IPS DF 19.7 (cell line): ENCODE measurements at regions not wholly inside any gene's neighbourhood (a gene's known extent, or its start where the extent isn't known, plus 50 kb on each side); places are given as distances from the start of the nearest gene placed in this dataset.

Experiments
- DNase-seq: peaks from one replicate; pipeline ENCODE4 v3.0.0-alpha.2; 2013; ENCODE audit warnings: low read depth, low spot score

DNA sequence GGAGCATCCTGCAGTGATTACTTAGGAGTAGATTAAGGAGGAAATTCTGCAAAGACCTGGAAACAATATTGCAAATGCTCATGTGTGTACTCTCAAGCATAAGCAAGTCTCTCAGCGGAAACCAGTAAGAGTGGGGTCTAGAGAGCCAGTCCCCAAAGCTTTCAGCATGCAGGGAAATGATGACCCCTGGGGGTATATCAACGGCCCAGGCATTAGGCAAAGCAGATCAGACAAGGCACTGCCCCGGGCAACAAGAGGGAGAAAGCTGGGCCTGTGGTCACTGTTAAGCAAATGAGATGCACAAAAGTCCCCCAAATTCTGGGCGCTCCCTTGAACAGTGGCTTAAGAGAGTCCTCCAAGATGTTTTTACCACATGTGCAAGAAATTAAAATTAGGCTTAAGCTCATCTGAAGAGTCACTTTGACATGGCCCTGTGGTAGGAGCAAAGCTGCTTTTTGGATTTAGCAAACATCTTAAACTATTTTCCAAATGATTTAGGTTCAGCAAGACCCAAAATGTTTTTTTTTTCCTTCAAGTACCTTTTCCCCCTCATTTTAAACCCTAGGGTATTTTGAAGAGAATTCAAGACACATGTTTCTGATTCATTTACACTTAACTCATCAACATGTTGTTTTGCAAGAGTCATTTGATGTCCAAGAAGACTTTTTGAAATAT lies 457.1 kb upstream of the TBX3 start:
- no peak for DNase-seq

DNA sequence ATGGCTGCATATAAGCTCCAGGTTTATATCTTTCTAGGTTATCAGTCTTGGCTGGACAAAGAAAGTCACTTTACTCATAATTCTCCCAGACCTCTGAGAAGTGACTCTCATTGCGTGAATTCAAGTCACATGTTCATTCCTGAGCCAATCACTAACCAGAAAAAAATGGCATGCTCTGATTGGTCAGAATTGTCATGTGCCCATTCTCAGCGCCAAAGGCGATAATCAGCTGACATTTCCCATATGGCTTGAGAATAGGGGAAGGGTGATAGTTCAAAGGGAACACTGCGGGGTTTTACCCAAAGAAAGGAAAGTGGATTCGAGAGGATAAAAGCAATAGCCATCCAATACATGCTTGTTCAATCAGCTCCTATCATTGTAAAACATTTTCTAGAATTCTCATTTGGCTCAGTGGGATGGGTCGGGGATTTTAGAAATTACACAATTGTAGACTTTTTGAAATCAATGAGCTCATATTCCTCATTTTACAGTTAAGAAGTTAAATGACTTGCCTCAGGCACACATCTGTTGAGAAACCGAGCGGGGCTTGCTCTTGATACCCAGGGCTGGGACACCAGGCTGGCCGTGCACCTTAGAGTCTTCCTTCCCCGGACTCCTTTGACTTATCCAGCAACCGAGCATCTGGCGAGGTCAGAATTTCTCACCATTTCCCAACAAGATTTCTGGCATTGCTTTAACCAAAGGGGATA lies 454.0 kb upstream of the TBX3 start:
- no peak for DNase-seq

GRCh38 chr12:115135800-115136211 lies 451.8 kb upstream of the TBX3 start:
- no peak for DNase-seq

- no peak for DNase-seq
These were observed 450.3 kb upstream of the TBX3 start for GRCh38 chr12:115134298-115134697.

DNA sequence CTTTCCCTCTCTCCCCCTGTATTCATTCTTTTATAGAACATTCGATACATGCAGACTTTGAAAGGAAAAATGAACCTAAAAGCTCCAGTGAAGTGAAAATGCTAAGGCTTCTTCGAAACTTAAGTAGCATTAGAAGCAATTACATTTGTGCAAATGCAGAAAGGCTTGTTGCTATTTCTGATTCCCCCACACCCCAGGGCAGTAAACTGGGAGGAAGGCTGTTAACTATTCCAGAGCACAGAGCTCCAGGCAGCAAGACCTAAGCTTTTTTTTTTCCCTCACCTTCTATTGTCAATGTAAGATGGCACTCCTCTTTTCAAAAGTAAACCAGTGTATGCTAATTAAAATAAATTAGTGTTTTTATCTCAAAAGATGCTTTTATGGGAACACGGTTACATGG lies 448.9 kb upstream of the TBX3 start:
- no peak for DNase-seq

GRCh38 chr12:115132145-115132544 lies 448.2 kb upstream of the TBX3 start:
- no peak for DNase-seq

GRCh38 chr12:115129727-115130126 lies 445.8 kb upstream of the TBX3 start:
- no peak for DNase-seq

DNA sequence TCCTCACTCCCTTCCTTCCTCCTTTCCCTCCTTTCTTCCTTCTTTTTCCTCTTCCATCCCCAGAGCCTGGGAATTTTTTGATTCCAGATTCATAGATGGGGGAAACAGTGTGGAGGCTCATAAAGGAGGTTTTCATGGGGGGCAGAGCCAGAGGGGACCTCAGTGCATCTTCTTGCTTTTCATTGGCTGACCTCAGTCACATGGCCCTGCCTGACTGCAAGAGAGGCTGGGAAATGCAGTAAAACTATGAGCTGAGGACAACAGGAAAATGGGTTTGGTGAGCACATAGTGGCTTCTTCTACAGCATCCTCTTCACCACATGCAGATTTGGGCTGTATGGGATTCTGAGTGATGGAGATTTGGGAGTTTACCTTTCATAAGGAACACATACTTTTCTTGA lies 437.1 kb upstream of the TBX3 start:
- DNase-seq, result no peak

DNA sequence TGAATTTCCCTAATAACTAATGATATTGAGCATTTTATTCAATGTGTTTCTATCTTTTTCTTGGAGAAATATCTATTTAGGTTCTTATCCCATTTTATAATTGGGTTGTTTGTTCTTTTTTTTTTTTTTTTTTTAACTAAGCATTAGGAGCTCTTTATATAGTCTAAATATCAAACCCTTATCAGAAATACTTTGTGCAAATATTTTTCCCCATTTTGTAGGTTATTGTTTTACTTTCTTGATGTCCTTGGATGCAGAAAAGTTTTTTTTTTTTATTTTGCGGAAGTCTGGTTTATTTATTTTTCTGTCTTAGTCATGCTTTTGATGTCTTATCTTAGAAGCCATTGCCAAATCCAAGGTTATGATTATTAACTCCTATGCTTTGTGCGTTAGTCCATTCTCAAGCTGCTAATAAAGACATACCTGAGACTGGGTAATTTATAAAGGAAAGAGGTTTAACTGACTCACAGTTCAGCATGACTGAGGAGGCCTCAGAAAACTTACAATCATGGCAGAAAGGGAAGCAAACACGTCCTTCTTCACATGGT lies 434.3 kb upstream of the TBX3 start:
- no peak for DNase-seq

DNA sequence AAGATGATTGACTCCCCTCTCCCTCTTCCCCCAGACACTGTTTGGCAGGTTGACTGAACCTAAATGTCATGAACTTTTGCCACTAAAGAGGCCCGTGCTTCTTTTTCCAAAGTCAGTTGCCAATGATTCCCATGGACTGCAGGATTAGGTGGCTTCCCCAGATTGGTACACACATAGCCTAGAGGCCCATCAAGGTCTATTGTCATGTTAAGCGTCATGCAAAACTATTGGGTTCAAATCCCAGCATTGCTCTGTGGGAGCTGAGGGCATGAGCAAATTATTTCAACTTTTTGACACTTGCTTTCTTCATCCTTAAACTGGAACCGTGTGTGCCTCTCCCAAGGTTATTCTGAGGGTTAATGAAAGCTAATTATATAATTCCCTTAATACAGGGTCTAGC lies 430.2 kb upstream of the TBX3 start:
- DNase-seq, result no peak

DNA sequence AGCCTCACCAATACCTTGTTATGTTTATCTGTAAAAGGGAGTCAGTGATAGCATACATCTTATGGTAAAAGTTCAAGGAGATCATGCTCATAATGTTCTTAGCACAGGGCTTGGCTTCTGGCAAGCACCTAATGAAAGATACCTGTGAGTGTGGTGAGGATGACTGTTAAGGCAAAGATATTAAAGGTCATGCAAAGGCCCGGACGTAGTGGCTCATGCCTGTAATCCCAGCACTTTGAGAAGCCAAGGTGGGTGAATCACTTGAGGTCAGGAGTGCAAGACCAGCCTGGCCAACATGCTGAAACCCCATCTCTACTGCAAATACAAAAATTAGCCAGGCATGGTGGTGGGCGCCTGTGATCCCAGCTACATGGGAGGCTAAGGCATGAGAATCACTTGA lies 425.9 kb upstream of the TBX3 start:
- DNase-seq, result no peak

DNA sequence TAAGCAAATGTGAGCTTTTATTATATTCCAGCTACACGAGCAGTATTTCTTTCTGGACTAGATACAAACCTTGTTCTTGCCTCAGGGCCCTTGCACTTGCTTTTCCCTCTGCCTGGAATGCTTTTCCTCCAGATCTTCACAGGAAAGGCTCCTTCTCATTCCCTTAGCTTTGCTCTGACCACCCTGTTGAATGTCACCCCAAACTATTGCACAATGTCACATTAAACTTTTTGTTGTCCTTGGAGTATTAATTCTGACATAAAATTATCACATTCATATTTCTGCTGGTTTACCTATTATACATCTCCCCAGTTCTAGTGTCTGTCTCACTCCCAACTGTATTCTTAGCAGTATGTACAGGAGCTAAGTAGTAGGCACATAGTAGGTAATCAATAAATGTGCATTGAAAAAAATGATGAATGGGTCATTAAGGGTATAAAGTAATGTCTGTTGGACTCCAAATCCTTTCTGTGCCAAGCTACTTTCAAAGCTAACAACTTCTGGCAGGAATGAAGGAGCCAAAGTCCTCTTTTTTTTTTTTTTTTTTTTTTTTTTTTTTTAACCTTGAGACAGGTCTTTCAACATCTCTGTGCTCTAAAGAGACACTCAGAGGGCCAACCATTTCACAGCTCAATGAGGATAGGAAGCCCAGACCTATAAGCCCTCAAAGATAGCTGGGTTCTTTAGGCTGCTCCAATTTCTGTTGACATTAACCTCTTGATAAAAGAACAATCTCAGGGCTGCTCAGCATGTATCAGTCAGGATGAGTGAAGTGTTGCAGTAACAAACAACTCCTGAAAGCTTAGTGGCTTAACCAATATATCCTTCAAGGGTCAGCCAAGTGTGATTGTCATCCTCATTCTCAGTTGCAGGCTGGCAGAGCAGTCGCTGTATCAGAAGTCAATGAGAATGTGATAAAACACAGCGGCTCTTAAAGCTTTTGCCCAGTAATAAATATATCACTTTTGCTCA lies 424.4 kb upstream of the TBX3 start:
- DNase-seq, result no peak

- no peak for DNase-seq
These were observed 420.2 kb upstream of the TBX3 start for GRCh38 chr12:115103884-115104883.

- no peak for DNase-seq
These were observed 418.5 kb upstream of the TBX3 start for GRCh38 chr12:115102450-115102849.

GRCh38 chr12:115101520-115101919 lies 417.5 kb upstream of the TBX3 start:
- DNase-seq, result no peak

DNA sequence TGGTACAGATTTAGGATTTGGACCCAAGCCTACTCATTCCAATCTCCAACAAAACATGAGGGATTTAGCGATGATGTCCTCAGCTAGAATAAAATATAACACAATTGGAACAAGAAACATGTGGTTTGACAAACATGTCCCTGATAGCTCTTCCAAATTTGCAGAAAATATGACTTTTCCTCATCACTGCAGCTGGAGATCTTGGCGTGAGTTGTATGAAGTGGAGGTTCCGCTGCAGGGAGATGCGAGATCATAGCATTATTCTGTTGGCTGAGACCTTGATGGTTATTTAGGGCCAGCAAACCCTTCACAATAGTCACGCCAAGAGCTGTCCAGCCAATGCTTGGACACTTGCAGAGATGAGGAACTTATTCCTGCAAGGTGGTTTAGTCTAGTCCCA lies 413.4 kb upstream of the TBX3 start:
- DNase-seq, result no peak

- DNase-seq, result no peak
These were observed 412.8 kb upstream of the TBX3 start for GRCh38 chr12:115096588-115097397.

DNA sequence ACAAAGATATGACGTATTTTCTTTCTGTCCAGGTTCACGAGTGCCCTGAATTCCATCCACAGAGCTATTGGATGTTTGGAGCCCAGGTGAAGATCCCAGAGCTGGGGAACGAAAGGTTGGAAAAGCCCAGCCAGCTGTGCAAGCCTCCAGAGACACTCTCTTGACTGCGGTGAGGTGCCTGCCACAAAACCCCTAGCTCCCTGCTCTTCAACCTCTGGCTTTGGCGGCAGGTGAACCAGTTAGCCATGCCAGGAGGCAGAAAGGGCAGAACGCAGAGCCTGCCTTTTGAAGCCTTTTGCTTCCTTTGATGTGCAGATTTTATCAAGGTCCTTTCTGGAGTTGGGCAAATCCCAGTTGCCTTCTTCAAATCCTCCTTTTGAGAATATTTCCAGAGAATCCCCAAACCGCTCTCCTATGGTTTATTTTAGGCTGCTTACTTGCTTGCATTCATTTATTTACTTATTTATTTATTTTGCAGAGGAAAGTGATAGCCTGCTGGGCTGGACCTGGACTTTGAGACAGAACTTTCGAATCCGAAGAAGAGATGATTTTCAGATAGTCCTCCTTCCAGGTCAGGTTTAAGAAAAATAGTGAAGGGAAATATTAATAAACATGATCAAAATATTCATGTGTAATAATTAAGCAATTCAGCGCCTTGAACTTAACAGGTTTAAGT lies 411.2 kb upstream of the TBX3 start:
- no peak for DNase-seq

- no peak for DNase-seq
These were observed 410.3 kb upstream of the TBX3 start for GRCh38 chr12:115094163-115094816.
